ENCODE measurements at regions not wholly inside any gene's neighbourhood (a gene's known extent, or its start where the extent isn't known, plus 50 kb on each side); places are given as distances from the start of the nearest gene placed in this dataset.

DNA sequence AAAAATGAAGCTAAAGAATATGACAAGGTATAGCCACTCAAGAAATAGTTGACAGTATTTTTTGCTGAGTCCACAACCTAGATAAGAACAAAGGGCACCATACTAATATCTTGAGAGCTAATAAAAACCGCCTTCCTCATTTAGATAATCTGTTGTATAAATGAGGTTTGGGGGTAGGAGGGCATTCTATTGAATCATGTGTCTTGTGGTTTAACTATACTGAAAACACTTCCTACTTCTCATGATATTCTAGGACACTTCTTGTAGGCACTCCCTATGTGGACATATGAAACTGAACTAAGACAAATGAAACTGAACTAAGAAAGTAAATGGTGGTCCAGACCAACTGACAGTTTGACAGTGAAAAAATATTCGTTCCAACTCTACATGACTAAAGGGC lies 1268.5 kb upstream of the C9orf72 start:
- TF ChIP-seq, protein P1, sequence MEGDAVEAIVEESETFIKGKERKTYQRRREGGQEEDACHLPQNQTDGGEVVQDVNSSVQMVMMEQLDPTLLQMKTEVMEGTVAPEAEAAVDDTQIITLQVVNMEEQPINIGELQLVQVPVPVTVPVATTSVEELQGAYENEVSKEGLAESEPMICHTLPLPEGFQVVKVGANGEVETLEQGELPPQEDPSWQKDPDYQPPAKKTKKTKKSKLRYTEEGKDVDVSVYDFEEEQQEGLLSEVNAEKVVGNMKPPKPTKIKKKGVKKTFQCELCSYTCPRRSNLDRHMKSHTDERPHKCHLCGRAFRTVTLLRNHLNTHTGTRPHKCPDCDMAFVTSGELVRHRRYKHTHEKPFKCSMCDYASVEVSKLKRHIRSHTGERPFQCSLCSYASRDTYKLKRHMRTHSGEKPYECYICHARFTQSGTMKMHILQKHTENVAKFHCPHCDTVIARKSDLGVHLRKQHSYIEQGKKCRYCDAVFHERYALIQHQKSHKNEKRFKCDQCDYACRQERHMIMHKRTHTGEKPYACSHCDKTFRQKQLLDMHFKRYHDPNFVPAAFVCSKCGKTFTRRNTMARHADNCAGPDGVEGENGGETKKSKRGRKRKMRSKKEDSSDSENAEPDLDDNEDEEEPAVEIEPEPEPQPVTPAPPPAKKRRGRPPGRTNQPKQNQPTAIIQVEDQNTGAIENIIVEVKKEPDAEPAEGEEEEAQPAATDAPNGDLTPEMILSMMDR (conservative IDR thresholded peaks at IDR 0.05 in 1 of 2, IDR thresholded peaks at IDR 0.05 in 1 of 2; ENCODE audit: extremely low read depth in 1 of 2, insufficient read depth in 1 of 2, low read depth in 1 of 2, low read length in 2 of 2), result no peak
- TF ChIP-seq EZH2 (IDR thresholded peaks at IDR 0.05; ENCODE audit: borderline replicate concordance, low read length), result no peak

Data from mammary epithelial cell (primary cell).